HL-60/S4 treated with phorbol 12-myristate 13-acetate at 8.2 ng/mL for 4 days and 3 days (cell line): ENCODE measurements at regions not wholly inside any gene's neighbourhood (a gene's known extent, or its start where the extent isn't known, plus 50 kb on each side); places are given as distances from the start of the nearest gene placed in this dataset.

Source experiments
- in situ Hi-C: fragments of 300-500 bp; cut with MboI; formaldehyde crosslinking; loops from 2 replicates; pipeline ENCODE4 v1.15.0; 2022; ENCODE audit warnings: low sequenced_read_pairs

GRCh38 chrX:9087271-9088040, 53.5 kb upstream of the FAM9B start:
- in situ Hi-C loops: no loop called here

GRCh38 chrX:9088896-9089295, 55.0 kb upstream of the FAM9B start:
- in situ Hi-C loops: no loop called here

- in situ Hi-C loops: no loop called here
These were observed 56.8 kb upstream of the FAM9B start for GRCh38 chrX:9090766-9091165.

GRCh38 chrX:9091258-9091657, 57.3 kb upstream of the FAM9B start:
- in situ Hi-C loops: no loop called here

GRCh38 chrX:9102956-9103355, 69.0 kb upstream of the FAM9B start:
- in situ Hi-C loops: no loop called here

- in situ Hi-C loops: no loop called here
These were observed 74.1 kb upstream of the FAM9B start for GRCh38 chrX:9108054-9108453.

GRCh38 chrX:9110808-9111207, 76.9 kb upstream of the FAM9B start:
- in situ Hi-C loops: no loop called here

GRCh38 chrX:9114245-9114644, 80.3 kb upstream of the FAM9B start:
- in situ Hi-C loops: no loop called here

- in situ Hi-C loops: no loop called here
These were observed 83.9 kb upstream of the FAM9B start for GRCh38 chrX:9117851-9118250.

- in situ Hi-C loops: no loop called here
These were observed 88.8 kb upstream of the FAM9B start for GRCh38 chrX:9122519-9123245.

- in situ Hi-C loops: no loop called here
These were observed 94.1 kb upstream of the FAM9B start for GRCh38 chrX:9127986-9128385.

- in situ Hi-C loops: no loop called here
These were observed 96.1 kb upstream of the FAM9B start for GRCh38 chrX:9130031-9130430.

GRCh38 chrX:9131066-9131465, 97.1 kb upstream of the FAM9B start:
- in situ Hi-C loops: no loop called here

GRCh38 chrX:9132036-9132638, 98.2 kb upstream of the FAM9B start:
- in situ Hi-C loops: no loop called here

- in situ Hi-C loops: no loop called here
These were observed 99.5 kb upstream of the FAM9B start for GRCh38 chrX:9133426-9133825.

GRCh38 chrX:9134366-9134765, 100.4 kb upstream of the FAM9B start:
- in situ Hi-C loops: no loop called here

GRCh38 chrX:9135901-9136510, 102.1 kb upstream of the FAM9B start:
- in situ Hi-C loops: no loop called here

- in situ Hi-C loops: no loop called here
These were observed 103.2 kb upstream of the FAM9B start for GRCh38 chrX:9137152-9137551.

- in situ Hi-C loops: no loop called here
These were observed 107.6 kb upstream of the FAM9B start for GRCh38 chrX:9141496-9141895.

- in situ Hi-C loops: no loop called here
These were observed 110.8 kb upstream of the FAM9B start for GRCh38 chrX:9144701-9145241.

GRCh38 chrX:9146657-9147056, 112.7 kb upstream of the FAM9B start:
- in situ Hi-C loops: no loop called here
